ENCODE measurements at regions not wholly inside any gene's neighbourhood (a gene's known extent, or its start where the extent isn't known, plus 50 kb on each side); places are given as distances from the start of the nearest gene placed in this dataset.
"Not testable (repeated sequence)": the region's sequence is repeated elsewhere in the genome, so short reads cannot be mapped to it uniquely, and the experiment has no call there.

DNA sequence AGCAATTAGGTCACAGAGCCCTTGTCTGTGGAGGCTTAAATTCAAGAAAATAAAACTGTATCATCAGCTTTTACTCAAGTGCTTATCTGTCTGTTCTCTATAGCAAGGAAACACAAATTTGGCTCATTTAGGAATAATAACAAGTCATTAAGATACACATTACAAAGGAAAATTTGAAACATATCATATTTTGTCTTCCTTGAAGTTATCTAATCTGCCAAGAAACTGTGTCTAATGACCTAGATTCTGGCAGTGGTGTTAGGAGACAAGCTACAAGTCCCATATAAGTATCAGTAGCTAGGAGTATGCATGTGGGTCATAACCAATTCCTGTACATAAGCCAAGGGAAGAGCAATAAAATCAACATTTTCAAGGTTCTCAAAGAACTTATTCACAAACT lies 108.2 kb upstream of the SETMAR start:
- intact Hi-C loops (cut with micrococcal nuclease), result no loop called here
- ChIA-PET CTCF (interaction anchor here (0.9 to 1.1 kb wide), 2 partner anchors 77 to 197 kb away, joined by 4 to 5 read pairs; no protein-coding TSS in a partner anchor), POLR2A (no interaction called here)
- peaks cover 3% of the 10 kb centered on the region for H3K9me3 Mint-ChIP-seq
- TF ChIP-seq, protein P1, sequence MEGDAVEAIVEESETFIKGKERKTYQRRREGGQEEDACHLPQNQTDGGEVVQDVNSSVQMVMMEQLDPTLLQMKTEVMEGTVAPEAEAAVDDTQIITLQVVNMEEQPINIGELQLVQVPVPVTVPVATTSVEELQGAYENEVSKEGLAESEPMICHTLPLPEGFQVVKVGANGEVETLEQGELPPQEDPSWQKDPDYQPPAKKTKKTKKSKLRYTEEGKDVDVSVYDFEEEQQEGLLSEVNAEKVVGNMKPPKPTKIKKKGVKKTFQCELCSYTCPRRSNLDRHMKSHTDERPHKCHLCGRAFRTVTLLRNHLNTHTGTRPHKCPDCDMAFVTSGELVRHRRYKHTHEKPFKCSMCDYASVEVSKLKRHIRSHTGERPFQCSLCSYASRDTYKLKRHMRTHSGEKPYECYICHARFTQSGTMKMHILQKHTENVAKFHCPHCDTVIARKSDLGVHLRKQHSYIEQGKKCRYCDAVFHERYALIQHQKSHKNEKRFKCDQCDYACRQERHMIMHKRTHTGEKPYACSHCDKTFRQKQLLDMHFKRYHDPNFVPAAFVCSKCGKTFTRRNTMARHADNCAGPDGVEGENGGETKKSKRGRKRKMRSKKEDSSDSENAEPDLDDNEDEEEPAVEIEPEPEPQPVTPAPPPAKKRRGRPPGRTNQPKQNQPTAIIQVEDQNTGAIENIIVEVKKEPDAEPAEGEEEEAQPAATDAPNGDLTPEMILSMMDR (IDR thresholded peaks at IDR 0.05), result no peak
- H3K36me3 Mint-ChIP-seq (ENCODE audit: low read depth), result no peaks in the 10 kb centered on the region
- no peak for DNase-seq
- H3K4me1 Mint-ChIP-seq (ENCODE audit: low read depth), result no peaks in the 10 kb centered on the region
- no peaks in the 10 kb centered on the region for H3K27me3 Mint-ChIP-seq
- no peak for ATAC-seq
- H3K27ac Mint-ChIP-seq, result no peak overlapping the region
- no peak overlapping the region for H3K4me3 Mint-ChIP-seq

- peaks cover 3% of the 10 kb centered on the region for H3K9me3 Mint-ChIP-seq
- ChIA-PET CTCF (no interaction called here), POLR2A (no interaction called here)
- TF ChIP-seq, protein P1 (IDR thresholded peaks at IDR 0.05), result no peak
- intact Hi-C loops (cut with micrococcal nuclease), result no loop called here
- no peaks in the 10 kb centered on the region for H3K36me3 Mint-ChIP-seq (ENCODE audit: low read depth)
- H3K4me3 Mint-ChIP-seq, result no peak overlapping the region
- DNase-seq, result no peak
- H3K4me1 Mint-ChIP-seq (ENCODE audit: low read depth), result no peaks in the 10 kb centered on the region
- no peak overlapping the region for H3K27ac Mint-ChIP-seq
- H3K27me3 Mint-ChIP-seq, result no peaks in the 10 kb centered on the region
- no peak for ATAC-seq
Observed at GRCh38 chr3:4196506-4197147, 106.5 kb upstream of the SETMAR start.

DNA sequence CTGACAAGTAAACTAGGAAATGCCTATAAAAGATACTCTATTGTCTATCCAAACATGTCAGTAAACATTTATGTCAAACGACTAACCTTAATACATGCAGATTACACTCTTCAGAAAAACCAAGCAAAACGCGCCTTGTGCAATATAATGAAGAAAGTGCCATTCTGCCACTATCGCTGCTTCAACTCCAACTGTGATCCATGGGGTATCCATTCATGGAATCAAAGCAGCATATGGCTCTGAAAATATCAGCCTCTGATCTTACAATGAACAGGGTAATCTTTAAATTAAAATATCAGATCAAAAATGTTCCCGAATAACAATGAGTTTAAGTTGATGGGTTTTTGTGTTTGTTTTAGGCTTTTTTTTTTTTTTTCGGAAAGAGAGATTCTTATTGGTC lies 105.5 kb upstream of the SETMAR start:
- Mint-ChIP-seq H3K36me3 (ENCODE audit: low read depth) (no peaks in the 10 kb centered on the region), H3K4me3 (no peak overlapping the region), H3K9me3 (peaks cover 2% of the 10 kb centered on the region), H3K4me1 (ENCODE audit: low read depth) (no peaks in the 10 kb centered on the region), H3K27me3 (no peaks in the 10 kb centered on the region), H3K27ac (no peak overlapping the region)
- intact Hi-C loops (cut with micrococcal nuclease), result no loop called here
- CTCF ChIA-PET, result no interaction called here
- TF ChIP-seq, protein P1 (IDR thresholded peaks at IDR 0.05), result no peak
- no peak for ATAC-seq
- POLR2A ChIA-PET, result interaction anchor here (0.5 kb wide), 1 partner anchor 398 kb away, joined by 3 read pairs; no protein-coding TSS in a partner anchor
- DNase-seq, result no peak

- DNase-seq (no peak), ATAC-seq (no peak)
- ChIA-PET CTCF (no interaction called here), POLR2A (no interaction called here)
- TF ChIP-seq, protein P1 (IDR thresholded peaks at IDR 0.05), result no peak
- Mint-ChIP-seq H3K27ac (no peak overlapping the region), H3K4me1 (ENCODE audit: low read depth) (no peaks in the 10 kb centered on the region), H3K9me3 (no peaks in the 10 kb centered on the region), H3K27me3 (no peaks in the 10 kb centered on the region), H3K36me3 (ENCODE audit: low read depth) (no peaks in the 10 kb centered on the region), H3K4me3 (no peak overlapping the region)
- intact Hi-C loops (cut with micrococcal nuclease), result no loop called here
Observed at GRCh38 chr3:4198491-4198890, 104.7 kb upstream of the SETMAR start.

GRCh38 chr3:4204776-4205175 lies 98.4 kb upstream of the SETMAR start:
- CTCF ChIA-PET; H3K4me1 Mint-ChIP-seq (ENCODE audit: low read depth): not testable (repeated sequence)

More at GRCh38 chr3:4204776-4205175, 98.4 kb upstream of the SETMAR start:
- H3K27ac Mint-ChIP-seq; POLR2A ChIA-PET; intact Hi-C loops (cut with micrococcal nuclease); H3K36me3 Mint-ChIP-seq (ENCODE audit: low read depth); H3K27me3 Mint-ChIP-seq; ATAC-seq; H3K4me3 Mint-ChIP-seq; H3K9me3 Mint-ChIP-seq; DNase-seq: not testable (repeated sequence)
